ENCODE measurements at regions not wholly inside any gene's neighbourhood (a gene's known extent, or its start where the extent isn't known, plus 50 kb on each side); places are given as distances from the start of the nearest gene placed in this dataset.

DNA sequence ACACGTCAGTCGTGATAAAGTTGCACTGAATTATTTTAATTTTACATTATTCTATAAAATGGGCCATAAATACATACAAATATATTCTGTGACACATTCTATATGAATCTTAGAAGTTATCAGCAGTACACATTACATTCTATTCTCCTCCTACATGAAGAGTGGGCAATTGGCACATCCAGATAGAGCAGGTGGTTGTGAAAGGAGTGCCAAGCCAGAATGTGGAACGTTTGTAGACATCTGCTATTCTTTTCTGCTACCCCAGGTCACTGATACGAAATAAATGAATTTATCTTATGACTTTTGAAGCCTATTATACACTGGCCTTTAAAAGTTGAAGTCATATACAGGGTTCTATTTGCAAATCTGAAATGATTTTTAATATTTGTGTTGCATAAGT is 373.2 kb downstream of the PCDH17 start:
- TF ChIP-seq EZH2 (IDR thresholded peaks at IDR 0.05; ENCODE audit: borderline replicate concordance, low read depth, low read length, poor library complexity, severe bottlenecking): no peak
- H3K4me1 ChIP-seq (ENCODE audit: insufficient read depth, low read length, poor library complexity, severe bottlenecking): no peaks in the 10 kb centered on the region
- ChIA-PET POLR2A (ENCODE audit: low non-redundant PET) (no interaction called here), CTCF (no interaction called here)
- no peaks in the 10 kb centered on the region for H3K27me3 ChIP-seq (replicated peaks; ENCODE audit: insufficient read depth, low read depth, low read length, poor library complexity)
- intact Hi-C loops (cut with micrococcal nuclease; ENCODE audit: unreplicated experiment): no loop called here
- no peaks in the 10 kb centered on the region for H3K36me3 ChIP-seq (ENCODE audit: insufficient read depth, low read length, poor library complexity, severe bottlenecking)
- no peaks in the 10 kb centered on the region for H3K9me3 ChIP-seq (ENCODE audit: low read depth, low read length, poor library complexity, severe bottlenecking)
- no peak for DNase-seq (ENCODE audit: low spot score)
- no peak overlapping the region for H3K27ac ChIP-seq (ENCODE audit: low read depth, low read length, poor library complexity, severe bottlenecking)
- BruUV-seq (replicated peaks): no TSS peak
- no peak overlapping the region for H3K4me3 ChIP-seq (ENCODE audit: low read depth, low read length, poor library complexity, severe bottlenecking)

DNA sequence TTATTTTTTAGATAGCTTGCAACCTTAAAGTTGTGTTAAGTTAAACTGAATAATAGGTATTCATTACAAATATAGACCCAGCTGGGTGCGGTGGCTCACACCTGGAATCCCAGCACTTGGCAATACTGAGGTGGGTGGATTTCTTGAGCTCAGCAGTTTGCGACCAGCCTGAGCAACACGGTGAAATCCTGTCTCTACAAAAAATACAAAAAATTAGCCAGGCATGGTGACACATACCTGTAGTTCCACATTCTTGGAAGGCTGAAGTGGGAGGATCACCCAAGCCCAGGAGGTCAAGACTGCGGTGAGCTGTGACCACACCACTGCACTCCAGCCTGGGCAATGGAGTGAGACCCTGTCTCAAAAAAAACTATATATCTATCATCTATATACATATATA is 386.5 kb downstream of the PCDH17 start:
- Histone ChIP-seq H3K27me3 (replicated peaks; ENCODE audit: insufficient read depth, low read depth, low read length, poor library complexity) (no peaks in the 10 kb centered on the region), H3K4me1 (ENCODE audit: insufficient read depth, low read length, poor library complexity, severe bottlenecking) (no peaks in the 10 kb centered on the region), H3K9me3 (ENCODE audit: low read depth, low read length, poor library complexity, severe bottlenecking) (no peaks in the 10 kb centered on the region), H3K36me3 (ENCODE audit: insufficient read depth, low read length, poor library complexity, severe bottlenecking) (no peaks in the 10 kb centered on the region), H3K27ac (ENCODE audit: low read depth, low read length, poor library complexity, severe bottlenecking) (no peak overlapping the region), H3K4me3 (ENCODE audit: low read depth, low read length, poor library complexity, severe bottlenecking) (no peak overlapping the region)
- ChIA-PET CTCF (no interaction called here), POLR2A (ENCODE audit: low non-redundant PET) (no interaction called here)
- no peak for DNase-seq (ENCODE audit: low spot score)
- no TSS peak for BruUV-seq (replicated peaks)
- TF ChIP-seq CTCF (conservative IDR thresholded peaks at IDR 0.05; ENCODE audit: low read depth, low read length) (no peak), EZH2 (IDR thresholded peaks at IDR 0.05; ENCODE audit: borderline replicate concordance, low read depth, low read length, poor library complexity, severe bottlenecking) (no peak)
- intact Hi-C loops (cut with micrococcal nuclease; ENCODE audit: unreplicated experiment): no loop called here

DNA sequence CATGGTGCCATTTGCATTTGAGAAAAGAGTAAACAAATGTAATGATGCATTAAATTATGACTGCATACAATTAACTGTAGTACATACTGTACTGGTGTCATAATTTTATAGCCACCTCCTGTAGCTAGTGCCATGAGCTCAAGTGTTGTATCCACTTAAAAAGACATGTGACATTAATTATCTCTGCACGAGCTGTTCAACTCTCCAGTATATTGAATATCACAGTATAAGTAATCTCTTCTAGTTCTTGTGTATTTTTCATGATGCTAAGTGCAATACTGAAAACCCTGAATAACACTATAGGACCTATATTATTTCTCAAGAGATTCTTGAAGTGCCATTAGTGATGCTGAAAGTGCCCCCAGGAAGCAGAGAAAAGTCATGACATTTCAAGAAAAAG is 387.3 kb downstream of the PCDH17 start:
- ChIA-PET POLR2A (ENCODE audit: low non-redundant PET) (no interaction called here), CTCF (no interaction called here)
- TF ChIP-seq CTCF (conservative IDR thresholded peaks at IDR 0.05; ENCODE audit: low read depth, low read length) (no peak), EZH2 (IDR thresholded peaks at IDR 0.05; ENCODE audit: borderline replicate concordance, low read depth, low read length, poor library complexity, severe bottlenecking) (no peak)
- peak; percentile 40 for DNase-seq (ENCODE audit: low spot score)
- no peaks in the 10 kb centered on the region for H3K4me1 ChIP-seq (ENCODE audit: insufficient read depth, low read length, poor library complexity, severe bottlenecking)
- H3K36me3 ChIP-seq (ENCODE audit: insufficient read depth, low read length, poor library complexity, severe bottlenecking): no peaks in the 10 kb centered on the region
- no peak overlapping the region for H3K27ac ChIP-seq (ENCODE audit: low read depth, low read length, poor library complexity, severe bottlenecking)
- H3K9me3 ChIP-seq (ENCODE audit: low read depth, low read length, poor library complexity, severe bottlenecking): no peaks in the 10 kb centered on the region
- H3K4me3 ChIP-seq (ENCODE audit: low read depth, low read length, poor library complexity, severe bottlenecking): no peak overlapping the region
- no peaks in the 10 kb centered on the region for H3K27me3 ChIP-seq (replicated peaks; ENCODE audit: insufficient read depth, low read depth, low read length, poor library complexity)
- no TSS peak for BruUV-seq (replicated peaks)
- intact Hi-C loops (cut with micrococcal nuclease; ENCODE audit: unreplicated experiment): no loop called here

DNA sequence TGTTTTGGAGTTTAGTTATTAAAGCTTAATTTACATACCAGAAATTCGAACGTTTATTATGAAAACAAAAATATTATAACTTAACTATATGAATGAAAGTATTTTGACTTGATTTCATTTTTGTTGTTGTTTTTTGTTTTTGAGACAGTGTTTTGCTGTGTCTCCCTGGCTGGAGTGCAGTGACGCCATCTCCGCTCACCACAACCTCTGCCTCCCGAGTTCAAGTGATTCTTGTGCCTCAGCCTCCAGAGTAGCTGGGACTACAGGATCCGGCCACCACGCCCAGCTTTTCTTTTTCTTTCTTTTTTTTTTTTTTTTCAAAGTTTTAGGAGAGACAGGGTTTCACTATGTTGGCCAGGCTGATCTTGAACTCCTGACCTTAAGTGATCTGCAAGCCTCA is 392.6 kb downstream of the PCDH17 start:
- ChIA-PET POLR2A (ENCODE audit: low non-redundant PET) (no interaction called here), CTCF (no interaction called here)
- Histone ChIP-seq H3K27ac (ENCODE audit: low read depth, low read length, poor library complexity, severe bottlenecking) (no peak overlapping the region), H3K36me3 (ENCODE audit: insufficient read depth, low read length, poor library complexity, severe bottlenecking) (no peaks in the 10 kb centered on the region), H3K9me3 (ENCODE audit: low read depth, low read length, poor library complexity, severe bottlenecking) (no peaks in the 10 kb centered on the region), H3K4me1 (ENCODE audit: insufficient read depth, low read length, poor library complexity, severe bottlenecking) (no peaks in the 10 kb centered on the region), H3K27me3 (replicated peaks; ENCODE audit: insufficient read depth, low read depth, low read length, poor library complexity) (no peaks in the 10 kb centered on the region), H3K4me3 (ENCODE audit: low read depth, low read length, poor library complexity, severe bottlenecking) (no peak overlapping the region)
- no TSS peak for BruUV-seq (replicated peaks)
- no peak for DNase-seq (ENCODE audit: low spot score)
- intact Hi-C loops (cut with micrococcal nuclease; ENCODE audit: unreplicated experiment): no loop called here
- TF ChIP-seq EZH2 (IDR thresholded peaks at IDR 0.05; ENCODE audit: borderline replicate concordance, low read depth, low read length, poor library complexity, severe bottlenecking) (no peak), CTCF (conservative IDR thresholded peaks at IDR 0.05; ENCODE audit: low read depth, low read length) (no peak)

Data from A673 (cell line).